ENCODE measurements at regions not wholly inside any gene's neighbourhood (a gene's known extent, or its start where the extent isn't known, plus 50 kb on each side); places are given as distances from the start of the nearest gene placed in this dataset.
"Not testable (repeated sequence)": the region's sequence is repeated elsewhere in the genome, so short reads cannot be mapped to it uniquely, and the experiment has no call there.

DNA sequence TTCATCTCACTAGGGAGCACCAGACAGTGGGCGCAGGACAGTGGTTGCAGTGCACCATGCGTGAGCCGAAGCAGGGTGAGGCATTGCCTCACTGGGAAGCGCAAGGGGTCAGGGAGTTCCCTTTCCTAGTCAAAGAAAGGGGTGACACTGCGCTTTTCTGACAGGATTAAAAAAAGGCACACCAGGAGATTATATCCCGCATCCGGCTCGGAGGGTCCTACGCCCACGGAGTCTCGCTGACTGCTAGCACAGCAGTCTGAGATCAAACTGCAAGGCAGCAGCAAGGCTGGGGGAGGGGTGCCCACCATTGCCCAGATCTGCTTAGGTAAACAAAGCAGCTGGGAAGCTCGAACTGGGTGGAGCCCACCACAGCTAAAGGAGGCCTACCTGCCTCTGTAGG lies 1416.7 kb upstream of the C9orf72 start:
- ATAC-seq (ENCODE audit: poor library complexity); DNase-seq; intact Hi-C loops (cut with DNase I): not testable (repeated sequence)

- intact Hi-C loops (cut with DNase I) = no loop called here
- DNase-seq (no peak), ATAC-seq (ENCODE audit: poor library complexity) (no peak)
Measured at GRCh38 chr9:28999057-28999456, 1425.8 kb upstream of the C9orf72 start.

DNA sequence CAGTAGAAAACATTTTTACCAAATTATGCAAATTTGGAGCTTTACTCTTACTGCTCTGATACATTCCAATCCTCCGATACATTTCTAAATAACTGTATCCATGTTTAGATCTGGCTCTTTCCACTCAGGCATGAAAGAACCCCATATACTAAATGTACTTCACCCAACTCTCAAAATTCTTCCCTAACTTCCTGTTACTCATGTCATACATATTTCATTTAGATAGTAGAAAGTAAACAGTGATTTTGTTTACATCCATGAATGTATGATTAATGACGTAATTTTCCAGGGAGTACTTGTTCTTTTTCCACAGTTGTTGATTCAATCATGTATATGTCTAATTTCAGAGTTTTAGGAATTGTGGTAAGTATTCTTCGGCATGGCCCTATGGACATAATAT lies 1426.5 kb upstream of the C9orf72 start:
- intact Hi-C loops (cut with DNase I) = no loop called here
- DNase-seq (no peak), ATAC-seq (ENCODE audit: poor library complexity) (no peak)

GRCh38 chr9:29001006-29001405 lies 1427.7 kb upstream of the C9orf72 start:
- ATAC-seq (ENCODE audit: poor library complexity) = no peak
- no peak for DNase-seq
- intact Hi-C loops (cut with DNase I) = no loop called here

- ATAC-seq (ENCODE audit: poor library complexity) (no peak), DNase-seq (no peak)
- intact Hi-C loops (cut with DNase I) = no loop called here
Measured at GRCh38 chr9:29004988-29005387, 1431.7 kb upstream of the C9orf72 start.

GRCh38 chr9:29006628-29007027 lies 1433.3 kb upstream of the C9orf72 start:
- intact Hi-C loops (cut with DNase I) = no loop called here
- DNase-seq (no peak), ATAC-seq (ENCODE audit: poor library complexity) (no peak)

DNA sequence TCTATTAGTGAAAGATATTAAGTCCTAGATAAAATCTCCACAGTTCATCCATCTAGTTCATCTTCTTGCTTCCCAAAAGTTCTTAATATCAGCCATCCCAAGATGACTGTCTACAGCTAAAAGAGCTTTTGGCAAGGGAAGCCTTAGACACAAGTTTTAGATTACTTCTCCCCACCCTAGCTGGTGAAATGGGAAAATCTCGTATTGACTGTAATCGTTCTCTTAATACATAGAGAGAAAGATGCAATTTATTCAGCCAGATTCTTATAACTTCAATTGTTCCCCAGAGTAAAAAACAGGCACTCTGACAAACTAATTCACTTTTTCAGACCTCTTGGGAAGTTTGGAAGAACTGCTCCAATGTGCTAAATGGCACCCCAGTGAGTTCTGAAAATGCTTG lies 1439.6 kb upstream of the C9orf72 start:
- ATAC-seq (ENCODE audit: poor library complexity) = no peak
- no peak for DNase-seq
- intact Hi-C loops (cut with DNase I) = no loop called here

DNA sequence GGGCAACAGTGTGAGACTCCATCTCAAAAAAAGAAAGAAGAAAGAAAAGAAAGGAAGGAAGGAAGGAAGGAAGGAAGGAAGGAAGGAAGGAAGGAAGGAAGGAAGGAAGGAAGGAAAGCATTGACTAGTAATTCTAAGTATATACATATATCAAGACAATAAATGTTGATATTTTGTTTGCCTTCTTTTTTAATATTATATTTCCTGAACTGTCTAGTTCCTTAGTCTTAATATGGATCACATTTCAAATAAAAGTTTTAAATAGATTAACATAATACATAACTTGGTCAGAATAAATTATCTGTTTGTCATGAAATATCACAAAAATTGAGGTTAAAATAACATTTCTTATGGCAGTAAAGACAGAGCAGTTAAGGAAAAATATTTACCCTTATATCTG lies 1448.4 kb upstream of the C9orf72 start:
- DNase-seq = no peak
- no peak for ATAC-seq (ENCODE audit: poor library complexity)
- intact Hi-C loops (cut with DNase I) = no loop called here

DNA sequence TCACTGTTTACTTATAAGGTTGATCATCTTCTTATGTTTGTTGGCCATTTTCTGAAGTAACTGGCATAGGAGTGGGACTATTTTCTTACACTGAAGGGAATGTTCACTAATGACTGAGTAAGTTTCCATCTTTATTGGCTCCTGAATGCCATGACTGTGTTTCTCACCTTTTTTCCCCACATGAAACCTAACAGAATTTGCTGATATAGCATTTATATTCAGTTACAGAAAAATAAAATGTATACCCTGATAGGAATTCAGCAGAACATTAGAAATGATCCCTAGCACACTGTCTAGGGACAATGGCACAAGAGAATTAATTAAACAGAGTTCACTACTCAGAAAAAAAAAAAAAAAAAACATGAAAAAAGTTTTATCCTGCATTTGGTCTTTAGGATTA lies 1465.1 kb upstream of the C9orf72 start:
- DNase-seq = no peak
- intact Hi-C loops (cut with DNase I) = no loop called here
- ATAC-seq (ENCODE audit: poor library complexity) = no peak

GRCh38 chr9:29039258-29039657 lies 1466.0 kb upstream of the C9orf72 start:
- intact Hi-C loops (cut with DNase I) = no loop called here
- ATAC-seq (ENCODE audit: poor library complexity) (no peak), DNase-seq (no peak)

DNA sequence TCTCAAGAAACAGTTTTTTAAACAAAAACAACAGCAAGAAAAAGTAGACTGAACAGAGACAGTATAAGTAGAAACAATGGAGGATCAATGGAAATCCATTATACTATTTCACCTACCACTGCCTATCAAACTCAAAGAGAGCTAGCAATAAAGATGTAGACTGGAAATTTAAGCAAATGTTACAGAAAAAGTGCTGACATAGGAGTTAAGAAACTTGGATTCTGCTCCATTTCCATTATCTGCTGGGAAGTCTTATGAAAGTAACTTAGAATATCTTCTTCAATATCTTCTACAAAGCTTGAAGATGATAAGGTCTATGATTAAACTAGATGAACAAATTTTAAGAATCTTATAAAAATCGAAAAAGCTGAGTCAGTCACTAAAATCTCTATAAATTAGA lies 1469.8 kb upstream of the C9orf72 start:
- ATAC-seq (ENCODE audit: poor library complexity) = no peak
- DNase-seq = no peak
- intact Hi-C loops (cut with DNase I) = no loop called here

DNA sequence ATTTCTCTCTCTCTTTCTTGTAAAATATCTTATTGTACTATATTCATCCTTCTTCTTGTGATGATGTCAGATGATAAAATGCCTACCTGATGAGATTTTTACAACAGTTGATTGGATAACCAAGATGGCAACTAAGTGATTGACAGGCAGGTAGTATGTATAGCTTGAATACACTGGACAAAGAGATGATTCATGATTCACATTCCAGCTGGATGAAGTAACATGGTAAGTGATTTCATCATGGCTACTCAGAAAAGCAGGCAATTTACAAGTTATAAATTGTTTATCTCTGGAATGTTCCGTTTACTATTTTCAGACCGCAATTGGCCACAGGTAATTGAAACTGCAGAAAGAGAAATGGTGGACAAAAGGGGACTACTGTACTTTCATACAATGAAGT lies 1471.7 kb upstream of the C9orf72 start:
- ATAC-seq (ENCODE audit: poor library complexity) (no peak), DNase-seq (no peak)
- intact Hi-C loops (cut with DNase I) = no loop called here

- DNase-seq = no peak
- no peak for ATAC-seq (ENCODE audit: poor library complexity)
- intact Hi-C loops (cut with DNase I) = no loop called here
Measured at GRCh38 chr9:29060041-29060440, 1486.8 kb upstream of the C9orf72 start.

DNA sequence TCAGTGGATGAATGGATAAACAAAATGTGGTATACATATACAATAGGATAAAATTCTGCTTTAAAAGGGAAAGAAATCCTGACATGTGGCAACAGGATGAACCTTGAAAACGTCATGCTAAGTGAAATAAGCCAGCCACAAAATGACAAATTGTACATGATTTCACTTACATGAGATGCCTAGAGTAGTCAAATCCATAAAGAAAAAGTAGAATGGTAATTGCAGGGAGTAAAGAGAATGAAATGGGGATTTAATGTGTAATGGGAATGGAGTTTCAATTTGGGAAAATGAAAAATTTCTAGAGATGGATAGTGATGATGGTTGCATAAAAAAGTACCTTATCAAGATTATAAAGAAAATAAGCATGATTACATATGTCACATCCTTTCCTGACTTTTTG lies 1489.2 kb upstream of the C9orf72 start:
- DNase-seq = no peak
- intact Hi-C loops (cut with DNase I) = no loop called here
- no peak for ATAC-seq (ENCODE audit: poor library complexity)

DNA sequence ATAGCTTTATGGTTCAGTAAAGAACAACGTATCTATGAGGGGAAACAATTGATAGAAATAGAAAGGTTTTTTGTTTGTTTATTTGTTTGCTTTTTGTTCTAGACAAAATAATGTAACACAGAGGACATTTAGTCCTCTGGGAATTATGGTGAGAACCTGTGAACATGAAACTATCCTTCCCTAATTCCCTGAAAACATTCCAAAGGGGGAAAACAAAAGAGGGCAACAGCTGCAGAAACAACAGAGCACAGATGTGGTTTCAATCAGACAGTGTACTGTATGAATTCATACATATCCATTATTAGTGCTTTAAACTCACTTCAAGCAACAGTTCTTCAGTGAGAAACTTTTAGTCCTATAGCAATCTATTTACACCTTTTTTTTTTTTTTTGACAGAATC lies 1489.8 kb upstream of the C9orf72 start:
- ATAC-seq (ENCODE audit: poor library complexity) (no peak), DNase-seq (no peak)
- intact Hi-C loops (cut with DNase I) = no loop called here

DNA sequence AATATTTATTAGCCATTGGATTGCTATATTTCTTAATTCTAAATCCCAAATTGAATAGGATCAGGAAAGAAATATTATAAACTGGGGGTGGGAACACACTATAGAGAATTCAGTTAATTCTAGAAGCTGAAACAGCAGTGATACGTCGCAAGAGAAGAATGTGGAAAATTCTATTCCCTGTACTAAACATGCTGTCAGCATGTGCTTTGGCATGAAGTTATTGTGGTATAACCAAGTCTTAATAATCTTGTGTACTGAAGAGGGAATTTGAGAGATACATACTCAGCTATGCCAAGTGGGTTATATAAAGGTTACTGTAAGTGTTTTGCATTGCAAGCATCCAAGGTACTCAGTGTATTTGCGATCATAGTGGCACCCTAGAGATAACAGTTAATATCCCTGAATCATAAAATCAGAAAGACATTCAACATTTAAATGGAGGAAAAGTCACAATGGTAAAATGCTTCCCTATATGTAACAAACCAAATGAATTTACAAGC lies 1492.9 kb upstream of the C9orf72 start:
- intact Hi-C loops (cut with DNase I) = no loop called here
- no peak for DNase-seq
- ATAC-seq (ENCODE audit: poor library complexity) = no peak

GRCh38 chr9:29068461-29068860 lies 1495.2 kb upstream of the C9orf72 start:
- DNase-seq = no peak
- intact Hi-C loops (cut with DNase I) = no loop called here
- ATAC-seq (ENCODE audit: poor library complexity) = no peak

DNA sequence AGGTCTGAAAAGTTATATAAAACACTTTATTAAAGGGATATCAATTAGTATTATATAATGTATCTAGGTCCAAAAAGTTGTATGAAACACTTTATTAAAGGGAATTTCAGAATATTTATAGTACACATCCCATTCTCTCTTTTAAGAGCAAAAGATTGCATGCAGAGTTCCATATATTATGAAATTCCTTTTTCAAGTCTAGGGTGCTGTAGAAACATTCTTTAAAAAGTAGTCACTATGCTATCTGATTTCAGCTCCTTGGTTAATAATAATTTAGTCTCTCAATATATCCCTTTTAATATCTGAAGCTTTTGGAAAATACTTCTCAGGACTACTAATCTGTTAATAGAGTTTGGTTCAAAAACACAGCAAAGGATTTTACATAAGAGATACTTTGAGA lies 1496.1 kb upstream of the C9orf72 start:
- ATAC-seq (ENCODE audit: poor library complexity) (no peak), DNase-seq (no peak)
- intact Hi-C loops (cut with DNase I) = no loop called here

DNA sequence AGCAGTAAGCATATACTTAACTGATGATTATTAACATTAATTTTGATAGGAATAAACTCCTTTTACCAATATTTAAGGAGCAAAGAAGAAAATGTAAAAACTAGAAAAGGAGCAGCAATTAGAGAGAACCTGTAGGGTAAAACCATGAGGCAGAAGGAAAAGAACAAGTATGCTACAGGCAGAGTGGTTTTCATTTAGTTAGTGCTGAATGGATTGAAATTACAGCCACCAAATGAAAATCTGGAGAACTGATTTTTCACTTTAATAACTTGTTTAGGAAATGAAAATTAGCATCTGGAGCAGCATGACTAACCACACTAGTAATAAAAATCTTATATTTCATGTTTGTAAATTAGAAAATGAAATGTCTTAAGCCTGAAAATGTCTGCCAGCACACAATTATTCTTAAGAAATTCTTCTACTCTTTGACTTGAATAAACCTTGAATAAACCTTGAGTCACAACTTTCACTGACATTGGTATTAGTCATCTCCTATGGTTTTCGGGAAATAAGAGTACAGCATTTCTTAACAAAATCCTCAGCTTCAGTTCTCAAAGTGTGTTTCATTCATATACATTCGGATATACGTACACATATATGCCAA lies 1504.9 kb upstream of the C9orf72 start:
- DNase-seq (no peak), ATAC-seq (ENCODE audit: poor library complexity) (no peak)
- intact Hi-C loops (cut with DNase I) = no loop called here

GRCh38 chr9:29100762-29101161 lies 1527.5 kb upstream of the C9orf72 start:
- intact Hi-C loops (cut with DNase I) = no loop called here
- ATAC-seq (ENCODE audit: poor library complexity) (no peak), DNase-seq (no peak)

DNA sequence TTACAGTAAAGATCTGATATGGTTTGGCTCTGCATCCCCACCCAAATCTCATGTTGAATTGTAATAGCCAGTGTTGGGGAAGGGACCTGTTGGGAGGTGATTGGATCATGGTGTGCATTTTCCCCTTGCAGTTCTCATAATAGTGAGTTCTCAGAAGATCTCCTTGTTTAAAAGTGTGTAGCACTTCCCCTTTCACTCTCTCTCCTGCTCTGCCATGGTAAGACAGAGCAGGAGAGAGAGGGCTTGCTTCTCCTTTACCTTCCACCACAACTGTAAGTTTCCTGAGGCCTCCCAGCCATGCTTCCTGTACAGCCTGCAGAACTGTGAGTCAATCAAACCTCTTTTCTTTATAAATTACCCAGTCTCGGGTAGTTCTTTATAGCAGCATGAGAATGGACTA lies 1530.9 kb upstream of the C9orf72 start:
- intact Hi-C loops (cut with DNase I); ATAC-seq (ENCODE audit: poor library complexity): not testable (repeated sequence)

More for the DNA sequence above, 1530.9 kb upstream of the C9orf72 start:
- not testable (repeated sequence) for DNase-seq

Data from Right ventricle myocardium superior (tissue), 1 donor.